ENCODE measurements at regions not wholly inside any gene's neighbourhood (a gene's known extent, or its start where the extent isn't known, plus 50 kb on each side); places are given as distances from the start of the nearest gene placed in this dataset.

DNA sequence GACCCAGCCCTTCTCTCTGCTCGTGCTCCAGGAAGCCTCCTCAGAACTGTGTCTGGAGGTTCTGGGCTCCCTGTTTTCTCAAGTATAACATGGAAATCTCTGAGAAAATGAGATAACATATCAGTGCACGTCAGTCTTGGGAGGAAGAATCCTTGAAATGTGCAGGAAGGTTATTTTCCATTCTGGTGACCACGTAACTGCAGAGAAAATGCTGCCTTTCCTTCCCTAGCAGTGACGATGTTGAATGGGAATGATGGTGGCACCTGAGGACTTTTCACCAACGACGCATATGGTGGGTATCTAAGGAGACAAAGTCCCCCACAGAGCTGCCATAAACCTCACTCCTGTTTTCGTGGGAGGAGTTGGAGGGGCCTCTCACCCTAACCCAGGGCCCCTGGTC, 272.1 kb upstream of the SIX2 start:
- Histone ChIP-seq H3K36me3 (ENCODE audit: control insufficient read depth in 1 of 2, insufficient read depth in 2 of 2, low read length in 2 of 2) (no peaks in the 10 kb centered on the region), H3K4me2 (ENCODE audit: low read length) (no peak overlapping the region), H2BK12ac (ENCODE audit: low read length) (no peak overlapping the region), H2BK120ac (ENCODE audit: insufficient read depth, low read length, poor library complexity) (no peak overlapping the region), H3K14ac (ENCODE audit: low read length) (no peak overlapping the region), H3K79me2 (ENCODE audit: control insufficient read depth, insufficient read depth, low read length, poor library complexity) (no peaks in the 10 kb centered on the region), H3K79me1 (ENCODE audit: low read length) (no peaks in the 10 kb centered on the region), H3K4me3 (ENCODE audit: low read depth, low read length) (no peak overlapping the region), H3K18ac (ENCODE audit: low read length) (no peak overlapping the region), H3K9ac (ENCODE audit: low read length) (no peak overlapping the region), H2BK5ac (ENCODE audit: low read depth, low read length, poor library complexity) (no peak overlapping the region), H3K4me1 (ENCODE audit: control insufficient read depth in 1 of 2, insufficient read depth in 2 of 2, low read length in 2 of 2) (peaks cover 2 to 6% of the 10 kb centered on the region in 2 experiments), H3K9me3 (ENCODE audit: insufficient read depth, low read depth, low read length) (peaks cover 5% of the 10 kb centered on the region), H4K91ac (ENCODE audit: low read depth, low read length) (no peak overlapping the region), H4K8ac (ENCODE audit: low read depth, low read length) (no peak overlapping the region), H3K27ac (ENCODE audit: low read depth, low read length) (no peak overlapping the region), H3K27me3 (ENCODE audit: insufficient read depth, low read length) (no peaks in the 10 kb centered on the region), H3K23ac (ENCODE audit: low read length) (no peak overlapping the region), H3K4ac (ENCODE audit: low read depth, low read length) (no peak overlapping the region), H4K12ac (ENCODE audit: low read depth, low read length) (no peak overlapping the region), H2AK5ac (ENCODE audit: low read length) (no peak overlapping the region), H2AFZ (ENCODE audit: insufficient read depth, low read length, poor library complexity) (no peak overlapping the region)
- peak; percentile 74 to 88 for DNase-seq
- WGBS (ENCODE audit: extremely low coverage, insufficient coverage, insufficient read length) = no CpG with 5 or more reads among the region's 7 CpGs

DNA sequence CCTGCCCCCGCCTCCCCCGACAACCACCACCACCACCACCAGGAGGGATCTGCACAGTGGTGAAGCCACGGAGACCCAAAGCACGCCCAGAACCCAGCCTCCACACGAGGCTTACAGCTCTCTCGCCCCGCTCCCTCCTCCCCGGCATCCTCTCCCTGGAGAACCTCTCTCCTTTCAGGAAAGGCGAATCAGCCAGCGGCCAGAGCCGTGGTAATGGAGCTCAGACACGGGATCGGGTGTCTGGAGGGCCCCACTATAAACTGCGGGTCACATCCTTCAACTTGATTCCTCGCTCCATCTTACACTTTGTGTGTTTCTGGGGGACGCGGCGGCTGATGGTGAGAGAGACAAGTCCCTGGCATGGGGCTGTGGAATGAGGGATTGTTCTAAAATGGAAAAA, 271.5 kb upstream of the SIX2 start:
- DNase-seq = peak in 1 of 2 donors; percentile 26
- no peak overlapping the region for H3K18ac ChIP-seq (ENCODE audit: low read length)
- no peak overlapping the region for H3K27ac ChIP-seq (ENCODE audit: low read depth, low read length)
- H3K36me3 ChIP-seq (ENCODE audit: control insufficient read depth in 1 of 2, insufficient read depth in 2 of 2, low read length in 2 of 2) = no peaks in the 10 kb centered on the region
- H3K4me3 ChIP-seq (ENCODE audit: low read depth, low read length) = no peak overlapping the region
- no peak overlapping the region for H2BK5ac ChIP-seq (ENCODE audit: low read depth, low read length, poor library complexity)
- no peaks in the 10 kb centered on the region for H3K27me3 ChIP-seq (ENCODE audit: insufficient read depth, low read length)
- H3K9ac ChIP-seq (ENCODE audit: low read length) = no peak overlapping the region
- no peak overlapping the region for H4K12ac ChIP-seq (ENCODE audit: low read depth, low read length)
- H3K79me1 ChIP-seq (ENCODE audit: low read length) = no peaks in the 10 kb centered on the region
- H3K23ac ChIP-seq (ENCODE audit: low read length) = no peak overlapping the region
- no peak overlapping the region for H3K14ac ChIP-seq (ENCODE audit: low read length)
- no peak overlapping the region for H4K91ac ChIP-seq (ENCODE audit: low read depth, low read length)
- H2BK120ac ChIP-seq (ENCODE audit: insufficient read depth, low read length, poor library complexity) = no peak overlapping the region
- H2AFZ ChIP-seq (ENCODE audit: insufficient read depth, low read length, poor library complexity) = no peak overlapping the region
- no CpG with 5 or more reads among the region's 18 CpGs for WGBS (ENCODE audit: extremely low coverage, insufficient coverage, insufficient read length)
- no peak overlapping the region for H2BK12ac ChIP-seq (ENCODE audit: low read length)
- H3K79me2 ChIP-seq (ENCODE audit: control insufficient read depth, insufficient read depth, low read length, poor library complexity) = no peaks in the 10 kb centered on the region
- no peak overlapping the region for H2AK5ac ChIP-seq (ENCODE audit: low read length)
- peaks cover 5% of the 10 kb centered on the region for H3K9me3 ChIP-seq (ENCODE audit: insufficient read depth, low read depth, low read length)
- H3K4ac ChIP-seq (ENCODE audit: low read depth, low read length) = no peak overlapping the region
- H3K4me2 ChIP-seq (ENCODE audit: low read length) = no peak overlapping the region
- no peak overlapping the region for H4K8ac ChIP-seq (ENCODE audit: low read depth, low read length)
- H3K4me1 ChIP-seq (ENCODE audit: control insufficient read depth in 1 of 2, insufficient read depth in 2 of 2, low read length in 2 of 2) = peaks cover 2 to 6% of the 10 kb centered on the region in 2 experiments

- H3K4me1 ChIP-seq (ENCODE audit: control insufficient read depth in 1 of 2, insufficient read depth in 2 of 2, low read length in 2 of 2) = peaks cover 9 to 13% of the 10 kb centered on the region in 2 experiments
- no peak overlapping the region for H3K9ac ChIP-seq (ENCODE audit: low read length)
- no peak overlapping the region for H3K23ac ChIP-seq (ENCODE audit: low read length)
- no peak for DNase-seq
- no peak overlapping the region for H2AK5ac ChIP-seq (ENCODE audit: low read length)
- H3K4me3 ChIP-seq (ENCODE audit: low read depth, low read length) = no peak overlapping the region
- H3K4ac ChIP-seq (ENCODE audit: low read depth, low read length) = no peak overlapping the region
- H4K91ac ChIP-seq (ENCODE audit: low read depth, low read length) = no peak overlapping the region
- H4K12ac ChIP-seq (ENCODE audit: low read depth, low read length) = no peak overlapping the region
- no peak overlapping the region for H3K27ac ChIP-seq (ENCODE audit: low read depth, low read length)
- no peak overlapping the region for H2AFZ ChIP-seq (ENCODE audit: insufficient read depth, low read length, poor library complexity)
- no peak overlapping the region for H2BK120ac ChIP-seq (ENCODE audit: insufficient read depth, low read length, poor library complexity)
- no peak overlapping the region for H2BK5ac ChIP-seq (ENCODE audit: low read depth, low read length, poor library complexity)
- no peak overlapping the region for H2BK12ac ChIP-seq (ENCODE audit: low read length)
- H3K27me3 ChIP-seq (ENCODE audit: insufficient read depth, low read length) = no peaks in the 10 kb centered on the region
- no peaks in the 10 kb centered on the region for H3K79me2 ChIP-seq (ENCODE audit: control insufficient read depth, insufficient read depth, low read length, poor library complexity)
- H4K8ac ChIP-seq (ENCODE audit: low read depth, low read length) = no peak overlapping the region
- H3K9me3 ChIP-seq (ENCODE audit: insufficient read depth, low read depth, low read length) = peaks cover 5% of the 10 kb centered on the region
- no CpG with 5 or more reads among the region's 2 CpGs for WGBS (ENCODE audit: extremely low coverage, insufficient coverage, insufficient read length)
- no peak overlapping the region for H3K14ac ChIP-seq (ENCODE audit: low read length)
- no peak overlapping the region for H3K18ac ChIP-seq (ENCODE audit: low read length)
- no peaks in the 10 kb centered on the region for H3K79me1 ChIP-seq (ENCODE audit: low read length)
- no peaks in the 10 kb centered on the region for H3K36me3 ChIP-seq (ENCODE audit: control insufficient read depth in 1 of 2, insufficient read depth in 2 of 2, low read length in 2 of 2)
- H3K4me2 ChIP-seq (ENCODE audit: low read length) = no peak overlapping the region
These were observed 270.1 kb upstream of the SIX2 start for GRCh38 chr2:45279356-45279755.

DNA sequence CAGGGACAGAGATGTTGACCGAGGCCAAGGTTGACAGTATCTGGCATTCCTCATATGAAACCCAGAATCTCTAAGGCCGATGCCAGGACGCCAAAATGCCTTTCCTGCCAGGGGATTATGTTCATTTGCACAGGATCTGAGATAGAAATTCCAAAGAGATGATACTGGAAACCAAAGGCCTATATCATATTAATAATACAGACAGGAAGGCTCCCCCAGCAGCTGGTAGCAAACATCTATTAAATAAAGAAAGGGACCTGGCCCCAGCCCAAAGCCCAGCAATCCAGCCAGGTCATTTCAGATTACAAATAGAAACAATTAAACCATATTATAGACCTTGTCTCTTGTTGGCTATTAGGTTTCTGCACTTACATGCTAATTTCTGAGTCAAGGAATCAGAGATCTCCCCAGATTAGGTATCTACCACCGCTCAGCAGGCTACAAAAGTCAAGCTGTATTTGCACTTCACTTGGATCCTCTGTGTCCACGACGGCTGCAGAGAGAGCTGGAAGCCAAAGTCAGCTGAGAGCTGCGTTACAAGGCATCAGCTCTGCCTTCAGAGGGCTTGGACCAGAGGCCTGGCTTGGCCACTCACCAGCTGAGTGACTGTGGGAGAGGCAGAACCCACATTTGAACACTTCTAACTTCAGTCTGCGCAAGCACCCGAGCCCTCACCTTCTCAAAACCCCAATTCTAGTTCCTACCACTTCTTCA, 269.3 kb upstream of the SIX2 start:
- no peak overlapping the region for H2AFZ ChIP-seq (ENCODE audit: insufficient read depth, low read length, poor library complexity)
- no peaks in the 10 kb centered on the region for H3K36me3 ChIP-seq (ENCODE audit: control insufficient read depth in 1 of 2, insufficient read depth in 2 of 2, low read length in 2 of 2)
- no peak overlapping the region for H3K27ac ChIP-seq (ENCODE audit: low read depth, low read length)
- no peak overlapping the region for H3K9ac ChIP-seq (ENCODE audit: low read length)
- no peak overlapping the region for H3K14ac ChIP-seq (ENCODE audit: low read length)
- H3K79me1 ChIP-seq (ENCODE audit: low read length) = no peaks in the 10 kb centered on the region
- H4K12ac ChIP-seq (ENCODE audit: low read depth, low read length) = no peak overlapping the region
- no peak overlapping the region for H4K8ac ChIP-seq (ENCODE audit: low read depth, low read length)
- H4K91ac ChIP-seq (ENCODE audit: low read depth, low read length) = no peak overlapping the region
- no peak overlapping the region for H2BK120ac ChIP-seq (ENCODE audit: insufficient read depth, low read length, poor library complexity)
- no peak for DNase-seq
- no CpG with 5 or more reads among the region's 9 CpGs for WGBS (ENCODE audit: extremely low coverage, insufficient coverage, insufficient read length)
- peaks cover 5% of the 10 kb centered on the region for H3K9me3 ChIP-seq (ENCODE audit: insufficient read depth, low read depth, low read length)
- no peak overlapping the region for H3K18ac ChIP-seq (ENCODE audit: low read length)
- no peaks in the 10 kb centered on the region for H3K27me3 ChIP-seq (ENCODE audit: insufficient read depth, low read length)
- H3K4me2 ChIP-seq (ENCODE audit: low read length) = no peak overlapping the region
- no peak overlapping the region for H2AK5ac ChIP-seq (ENCODE audit: low read length)
- H3K4me1 ChIP-seq (ENCODE audit: control insufficient read depth in 1 of 2, insufficient read depth in 2 of 2, low read length in 2 of 2) = peaks cover 12 to 13% of the 10 kb centered on the region in 2 experiments
- no peak overlapping the region for H2BK5ac ChIP-seq (ENCODE audit: low read depth, low read length, poor library complexity)
- H3K4ac ChIP-seq (ENCODE audit: low read depth, low read length) = no peak overlapping the region
- no peak overlapping the region for H2BK12ac ChIP-seq (ENCODE audit: low read length)
- H3K23ac ChIP-seq (ENCODE audit: low read length) = no peak overlapping the region
- H3K4me3 ChIP-seq (ENCODE audit: low read depth, low read length) = no peak overlapping the region
- no peaks in the 10 kb centered on the region for H3K79me2 ChIP-seq (ENCODE audit: control insufficient read depth, insufficient read depth, low read length, poor library complexity)

All from trophoblast cell (in vitro differentiated cells and primary cell).